Posterior vena cava (tissue), 2 donors: ENCODE measurements at regions not wholly inside any gene's neighbourhood (a gene's known extent, or its start where the extent isn't known, plus 50 kb on each side); places are given as distances from the start of the nearest gene placed in this dataset.

ENCODE experiments used
- DNase-seq: peaks from one replicate; pipeline ENCODE4 v3.0.0-alpha.2; 2020; ENCODE audit warnings: low spot score
- intact Hi-C, 2 donors: fragments of 100-400 bp; cut with DNase I; formaldehyde crosslinking; loops; one replicate each; pipeline versions ENCODE4 v1.14.1 to v1.14.2; 2022 to 2023
- donor health status: DM: yes; HTN: yes; CAD: no.
- donor health status: DM: yes; HTN: yes; CAD: no.

DNA sequence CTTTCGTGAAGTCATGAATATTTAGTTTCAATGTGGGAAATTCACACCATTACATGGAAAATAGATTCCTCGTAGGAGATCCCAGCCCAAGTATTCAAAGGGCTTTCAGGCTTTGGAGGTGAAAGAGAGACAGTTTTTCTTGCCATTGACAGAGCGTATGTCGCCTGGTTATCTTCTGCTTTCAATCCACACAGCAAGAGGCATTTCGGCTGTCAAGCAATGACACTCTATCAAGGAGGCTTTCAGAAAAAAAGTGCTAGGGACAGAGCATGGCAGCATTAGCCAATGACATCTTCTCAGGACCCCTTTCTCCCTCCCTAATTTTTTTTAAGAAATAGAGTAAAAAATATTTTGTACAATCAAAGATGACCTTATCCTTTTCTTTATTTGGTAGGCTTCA, 492.8 kb downstream of the TMEM182 start:
- intact Hi-C loops = no loop called here

GRCh38 chr2:103264058-103264768, 502.4 kb downstream of the TMEM182 start:
- DNase-seq = no peak
- intact Hi-C loops = no loop called here

More for the DNA sequence above, 492.8 kb downstream of the TMEM182 start:
- no peak for DNase-seq

DNA sequence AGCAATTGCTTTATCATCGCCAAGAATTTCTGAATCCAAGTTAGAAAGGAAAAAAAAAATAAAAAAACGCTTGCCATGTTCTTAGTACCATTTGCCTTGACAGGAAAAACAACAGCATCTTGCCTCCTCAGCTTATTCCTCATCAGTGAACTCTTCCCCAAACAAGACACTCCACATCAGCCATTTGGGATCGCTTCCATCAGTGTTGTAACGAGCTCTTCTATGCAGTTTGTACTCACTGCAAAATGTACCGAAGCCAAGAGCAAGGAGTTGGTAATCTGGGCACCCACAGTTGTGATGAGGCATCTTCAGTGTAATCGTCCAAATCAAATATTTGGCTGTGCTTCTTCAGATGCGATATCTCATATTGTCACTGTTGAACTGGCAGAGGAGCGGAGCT, 503.7 kb downstream of the TMEM182 start:
- DNase-seq = no peak
- intact Hi-C loops = no loop called here

DNA sequence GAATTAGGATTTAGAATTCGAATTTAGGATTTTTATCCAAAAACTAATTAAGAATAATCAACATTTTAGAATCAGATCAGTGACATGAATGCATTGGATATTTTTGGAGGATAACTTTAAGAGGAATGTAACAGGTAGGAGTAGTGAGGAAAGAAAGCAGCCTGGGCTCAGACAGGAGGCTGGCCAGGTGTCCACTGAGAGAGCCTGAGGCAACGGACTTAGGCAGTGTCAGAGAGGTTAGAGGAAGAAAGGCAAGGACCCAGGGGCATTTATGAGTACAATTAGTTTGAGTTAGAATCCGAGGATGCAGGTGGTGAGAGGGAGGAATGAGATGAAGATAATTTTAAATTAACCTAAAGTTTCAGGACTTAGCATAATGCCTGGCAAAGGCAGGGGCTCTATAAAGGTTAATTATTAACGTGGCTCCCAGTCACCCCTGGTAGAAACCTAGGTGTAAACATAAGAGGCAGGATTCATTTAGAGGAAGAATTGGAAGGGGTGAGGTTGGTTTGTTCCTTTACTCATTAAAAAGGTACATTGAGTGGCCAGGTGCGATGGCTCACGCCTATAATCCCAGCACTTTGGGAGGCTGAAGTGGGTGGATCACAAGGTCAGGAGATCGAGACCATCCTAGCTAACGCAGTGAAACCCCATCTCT, 507.1 kb downstream of the TMEM182 start:
- no peak for DNase-seq
- intact Hi-C loops = no loop called here

GRCh38 chr2:103276869-103277268, 515.0 kb downstream of the TMEM182 start:
- no peak for DNase-seq
- intact Hi-C loops = no loop called here

DNA sequence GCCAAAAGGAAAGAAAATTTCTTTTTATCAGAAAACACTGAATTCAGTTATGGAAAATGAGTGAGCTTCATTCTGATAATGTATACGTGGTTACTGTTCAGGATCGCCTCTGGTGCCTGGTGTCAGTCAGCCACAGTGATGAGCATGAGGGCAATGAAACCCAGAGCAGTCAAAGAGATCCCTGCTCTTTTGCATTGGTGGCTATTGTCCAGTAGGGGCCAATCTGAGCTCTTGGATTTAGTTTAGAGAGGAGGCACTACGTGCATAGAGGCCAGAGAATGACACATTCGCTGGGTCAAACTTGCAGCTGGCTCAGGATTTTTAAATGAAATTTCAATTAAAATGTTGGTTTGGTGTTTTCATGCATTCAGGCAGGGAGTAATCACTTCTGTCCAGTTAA, 522.9 kb downstream of the TMEM182 start:
- no peak for DNase-seq
- intact Hi-C loops = no loop called here

DNA sequence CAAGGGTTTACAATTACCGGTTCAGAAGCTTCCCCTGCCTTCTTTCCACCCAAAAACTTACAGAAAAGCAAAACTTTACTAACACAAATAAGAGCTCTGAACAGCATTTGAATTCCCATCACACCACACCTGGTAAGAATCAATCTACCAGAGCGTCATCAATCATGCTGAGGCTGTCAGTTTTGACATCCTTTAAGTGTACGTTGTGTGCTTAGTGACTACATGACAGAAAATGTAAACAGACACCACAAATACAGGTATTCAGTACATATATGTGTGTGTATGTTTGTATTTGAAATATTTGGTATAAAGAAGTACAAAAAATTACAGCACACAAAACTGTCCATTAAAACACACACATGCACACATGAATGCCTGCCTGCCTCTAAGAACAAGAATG, 523.5 kb downstream of the TMEM182 start:
- no peak for DNase-seq
- intact Hi-C loops = no loop called here

- intact Hi-C loops = no loop called here
- DNase-seq = no peak
Observed at GRCh38 chr2:103287746-103288145, 525.9 kb downstream of the TMEM182 start.

- intact Hi-C loops = no loop called here
- DNase-seq = no peak
Observed at GRCh38 chr2:103288696-103289095, 526.9 kb downstream of the TMEM182 start.

GRCh38 chr2:103289105-103289725, 527.4 kb downstream of the TMEM182 start:
- DNase-seq = no peak
- intact Hi-C loops = no loop called here

- intact Hi-C loops = no loop called here
- no peak for DNase-seq
Observed at GRCh38 chr2:103292573-103292972, 530.7 kb downstream of the TMEM182 start.

- DNase-seq = no peak
- intact Hi-C loops = no loop called here
Observed at GRCh38 chr2:103293067-103293741, 531.4 kb downstream of the TMEM182 start.

- DNase-seq = no peak
- intact Hi-C loops = no loop called here
Observed at GRCh38 chr2:103293742-103294077, 531.9 kb downstream of the TMEM182 start.

DNA sequence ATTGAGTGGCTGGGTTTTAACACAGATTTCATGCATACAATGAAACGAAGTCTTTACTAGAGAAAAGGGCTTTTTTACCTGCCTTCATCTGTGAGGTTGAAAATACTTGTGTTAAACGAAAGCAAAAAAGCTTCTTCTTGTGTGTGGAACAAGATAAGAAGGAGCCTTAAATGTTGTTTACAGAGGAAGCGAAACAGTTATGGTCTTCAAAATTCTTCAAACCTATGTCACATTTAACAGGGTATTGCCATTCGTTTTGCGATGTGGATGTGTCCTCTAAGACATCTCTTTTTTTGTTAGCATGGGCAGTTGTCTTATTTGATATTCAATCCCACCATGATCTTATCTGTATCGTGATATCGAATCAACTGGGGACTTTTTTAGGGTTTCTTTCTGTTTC, 532.6 kb downstream of the TMEM182 start:
- no peak for DNase-seq
- intact Hi-C loops = no loop called here

DNA sequence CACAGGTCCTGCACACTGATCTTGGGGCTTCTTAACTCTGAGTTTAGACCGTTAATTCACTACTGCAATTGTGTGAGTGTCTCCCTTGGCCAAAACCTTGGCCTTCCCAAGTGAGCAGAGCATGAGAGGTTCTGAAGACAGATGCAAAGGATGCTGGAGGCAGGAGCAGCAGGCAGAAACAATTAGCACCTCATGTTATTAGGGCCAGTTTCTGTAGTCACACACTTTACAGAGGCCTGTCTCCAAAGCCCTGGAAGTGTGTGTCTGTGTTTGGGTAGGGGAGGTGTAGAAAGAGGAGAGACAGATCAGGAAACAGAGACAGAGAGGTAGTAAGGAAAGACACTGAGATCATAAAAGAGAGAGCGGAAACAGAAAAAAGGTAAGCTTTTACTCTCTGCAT, 533.8 kb downstream of the TMEM182 start:
- intact Hi-C loops = no loop called here
- DNase-seq = no peak

GRCh38 chr2:103324671-103325070, 562.8 kb downstream of the TMEM182 start:
- no peak for DNase-seq
- intact Hi-C loops = no loop called here

- no peak for DNase-seq
- intact Hi-C loops = no loop called here
Observed at GRCh38 chr2:103327386-103327785, 565.6 kb downstream of the TMEM182 start.

DNA sequence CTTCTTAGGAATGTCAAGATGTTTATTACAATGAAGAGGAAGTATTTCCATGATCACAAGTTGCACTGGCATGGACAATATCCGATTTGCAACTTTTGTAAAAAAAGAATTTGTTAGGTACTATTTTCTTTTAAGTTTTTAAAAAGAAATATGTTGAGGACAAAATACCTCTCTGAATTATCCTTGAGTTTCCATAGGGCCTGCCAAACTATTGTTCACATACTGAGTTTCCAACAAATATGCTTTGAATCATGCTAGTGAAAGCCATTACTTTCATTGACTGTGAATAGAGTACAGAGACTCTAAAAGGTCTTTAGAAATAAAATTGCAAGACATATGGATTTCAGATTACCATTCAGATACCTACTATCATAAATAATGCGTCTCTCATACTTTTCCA, 566.1 kb downstream of the TMEM182 start:
- intact Hi-C loops = no loop called here
- no peak for DNase-seq

DNA sequence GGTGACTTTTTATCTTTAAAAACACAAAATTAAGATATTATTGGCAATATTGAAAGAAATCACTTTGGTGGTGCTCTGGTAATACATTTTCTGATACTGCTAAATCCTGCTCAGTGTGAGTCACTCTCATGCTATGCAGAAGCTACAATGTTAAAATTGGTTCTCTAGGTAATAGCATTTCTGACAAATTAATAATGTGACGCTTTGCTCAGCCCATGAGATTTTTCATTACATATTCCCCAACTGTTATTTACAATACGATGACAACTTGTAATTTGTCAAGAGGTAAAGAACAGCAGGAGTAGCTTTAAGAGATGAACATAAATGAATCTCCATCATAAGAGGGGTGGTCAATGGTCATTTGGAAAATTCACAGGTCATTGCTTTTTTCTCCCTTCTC, 573.6 kb downstream of the TMEM182 start:
- intact Hi-C loops = loop anchor here in 1 of 2 donors (5.0 kb wide), 1 partner anchor 1302 kb away; no protein-coding TSS in a partner anchor
- DNase-seq = no peak

DNA sequence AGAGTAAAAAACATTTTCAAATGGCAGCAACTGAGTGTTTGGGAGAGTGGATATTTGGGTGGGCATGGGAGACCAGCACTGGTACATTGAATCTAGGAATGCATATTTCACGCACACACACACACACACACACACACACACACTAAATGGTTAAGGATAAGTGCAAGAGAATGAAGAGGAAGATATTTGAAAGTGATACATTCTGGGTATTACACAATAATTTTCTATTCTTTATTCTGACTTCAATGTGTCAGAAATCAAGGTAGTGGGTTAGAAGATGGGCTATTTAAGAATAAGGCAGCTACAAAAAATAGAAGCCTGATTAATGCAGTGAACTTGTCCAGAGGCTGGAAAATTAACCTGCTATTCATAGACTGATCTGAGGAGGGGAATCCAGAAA, 577.0 kb downstream of the TMEM182 start:
- intact Hi-C loops = loop anchor here in 1 of 2 donors (5.0 kb wide), 1 partner anchor 1298 kb away; no protein-coding TSS in a partner anchor
- no peak for DNase-seq
